Heart left ventricle (tissue), 13 donors: ENCODE measurements at regions not wholly inside any gene's neighbourhood (a gene's known extent, or its start where the extent isn't known, plus 50 kb on each side); places are given as distances from the start of the nearest gene placed in this dataset.

Source experiments
- CTCF ChIP-seq, 12 donors: fragments of 200-600 bp; sonication (generic) in 4 of 12; IDR thresholded peaks; one replicate each; pipeline versions ENCODE4 v1.5.0 to v1.8.0; 2018 to 2022; ENCODE audit warnings: antibody characterized with exemption in 12 of 12, mild to moderate bottlenecking in 5 of 12
- POLR2A ChIP-seq, 2 donors: fragments of 450-650 bp; IDR thresholded peaks; one replicate each; pipeline ENCODE4 v1.6.1; 2017; ENCODE audit warnings: antibody characterized with exemption in 2 of 2, mild to moderate bottlenecking in 2 of 2, moderate library complexity in 2 of 2
- donor health status: ischemic (EF 13 %, LVEDD 7.1; RV severe dilation, severe dysfunction).
- donor health status: DM: no; HTN: yes; CAD: no.
- donor health status: DM: no; HTN: no; CAD: no.
- donor health status: ischemic (EF 25% LVEDD 6.9; RV normal size, moderate dysfunction).
- donor health status: ischemic (EF 25% LVEDD 5.7; RV mildly dilated, moderate dysfunction).
- donor health status: ischemic (EF 35%, LVEDD 5.7; RV mildly dilated, moderate dysfunction).
- donor health status: nonischemic (EF 11% LVEDD 7.7; RV severe dilation, severe dysfunction).
- donor health status: DM: yes; HTN: yes; CAD: no.
- donor health status: PGD.
- donor health status: ischemic (EF 29% LVEDD 5.4; RV normal size, mild dysfunction).
- donor health status: nonischemic (EF 23%, LVEDD 6.1; RV moderate dilation, normal function).

GRCh38 chr13:37383856-37384370 lies 214.7 kb downstream of the POSTN start:
- TF ChIP-seq POLR2A (IDR thresholded peaks at IDR 0.05) (no peak), CTCF (IDR thresholded peaks at IDR 0.05) (no peak)
